T-helper 9 cell (primary cell): ENCODE measurements at regions not wholly inside any gene's neighbourhood (a gene's known extent, or its start where the extent isn't known, plus 50 kb on each side); places are given as distances from the start of the nearest gene placed in this dataset.
"Not testable (repeated sequence)": the region's sequence is repeated elsewhere in the genome, so short reads cannot be mapped to it uniquely, and the experiment has no call there.

Source experiments
- DNase-seq: peaks from one replicate; pipeline ENCODE4 v3.0.0-alpha.2; 2020

DNA sequence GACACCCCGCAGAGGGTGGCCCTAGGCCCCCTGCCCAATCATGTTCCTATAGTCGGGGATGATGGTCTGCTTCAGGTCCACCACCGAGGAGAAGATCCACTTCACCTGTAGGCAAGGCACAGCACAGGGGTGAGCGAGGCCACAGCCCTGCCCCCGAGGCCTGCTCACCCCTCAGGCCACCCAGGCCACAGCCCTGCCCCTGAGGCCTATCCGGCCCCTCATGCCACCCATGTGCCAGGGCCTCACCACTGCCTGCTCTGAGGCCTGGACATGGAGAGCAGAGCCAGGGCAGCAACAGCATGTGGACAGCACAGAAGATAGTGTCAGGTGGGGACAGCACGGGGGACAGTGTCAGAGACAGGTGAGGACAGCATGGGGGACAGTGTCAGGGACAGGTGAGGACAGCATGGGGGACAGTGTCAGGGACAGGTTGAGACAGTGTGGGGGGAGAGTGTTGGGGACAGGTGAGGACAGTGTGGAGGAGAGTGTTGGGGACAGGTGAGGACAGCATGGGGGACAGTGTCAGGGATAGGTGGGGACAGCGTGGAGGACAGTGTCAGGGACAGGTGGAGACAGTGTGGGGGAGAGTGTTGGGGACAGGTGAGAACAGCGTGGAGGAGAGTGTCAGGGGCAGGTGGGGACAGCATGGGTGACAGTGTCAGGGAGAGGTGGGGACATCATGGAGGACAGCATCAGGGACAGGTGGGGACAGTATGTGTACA is 239.7 kb downstream of the TMEM121 start:
- no peak for DNase-seq

DNA sequence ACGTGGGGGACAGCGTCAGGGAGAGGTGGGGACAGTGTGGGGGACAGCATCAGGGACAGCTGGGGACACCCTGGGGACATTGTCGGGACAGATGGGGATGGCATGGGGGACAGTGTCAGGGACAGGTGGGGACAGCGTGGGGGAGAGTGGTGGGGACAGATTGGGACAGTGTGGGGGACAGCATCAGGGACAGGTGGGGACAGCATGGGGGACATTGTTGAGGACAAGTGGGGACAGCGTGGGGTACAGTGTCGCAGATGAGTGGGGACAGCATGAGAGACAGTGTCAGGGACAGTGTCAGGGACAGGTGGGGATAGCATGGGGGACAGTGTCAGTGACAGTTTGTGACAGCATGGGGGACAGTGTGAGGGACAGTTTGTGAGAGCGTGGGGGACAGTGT is 240.9 kb downstream of the TMEM121 start:
- DNase-seq: no peak

DNA sequence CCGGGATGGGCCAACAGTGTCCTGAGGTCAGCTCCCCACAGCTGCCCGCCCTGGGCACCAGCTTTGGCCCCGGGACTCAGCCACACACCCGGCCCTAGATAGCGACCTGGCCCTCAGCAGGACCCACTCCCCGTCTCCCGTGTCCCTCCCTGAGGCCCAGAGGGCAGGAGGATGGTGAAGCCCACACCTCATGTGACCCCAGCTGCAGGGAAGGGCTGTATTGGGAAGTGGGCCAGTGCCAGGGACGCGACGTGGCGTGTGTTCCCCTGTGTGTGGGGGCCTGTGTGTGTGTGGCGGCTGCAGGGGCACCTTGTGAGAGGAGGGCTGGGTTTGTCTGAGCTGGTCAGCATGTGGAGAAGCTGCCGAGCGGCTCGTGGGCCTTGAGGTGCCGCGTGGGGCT is 241.7 kb downstream of the TMEM121 start:
- DNase-seq: not testable (repeated sequence)

DNA sequence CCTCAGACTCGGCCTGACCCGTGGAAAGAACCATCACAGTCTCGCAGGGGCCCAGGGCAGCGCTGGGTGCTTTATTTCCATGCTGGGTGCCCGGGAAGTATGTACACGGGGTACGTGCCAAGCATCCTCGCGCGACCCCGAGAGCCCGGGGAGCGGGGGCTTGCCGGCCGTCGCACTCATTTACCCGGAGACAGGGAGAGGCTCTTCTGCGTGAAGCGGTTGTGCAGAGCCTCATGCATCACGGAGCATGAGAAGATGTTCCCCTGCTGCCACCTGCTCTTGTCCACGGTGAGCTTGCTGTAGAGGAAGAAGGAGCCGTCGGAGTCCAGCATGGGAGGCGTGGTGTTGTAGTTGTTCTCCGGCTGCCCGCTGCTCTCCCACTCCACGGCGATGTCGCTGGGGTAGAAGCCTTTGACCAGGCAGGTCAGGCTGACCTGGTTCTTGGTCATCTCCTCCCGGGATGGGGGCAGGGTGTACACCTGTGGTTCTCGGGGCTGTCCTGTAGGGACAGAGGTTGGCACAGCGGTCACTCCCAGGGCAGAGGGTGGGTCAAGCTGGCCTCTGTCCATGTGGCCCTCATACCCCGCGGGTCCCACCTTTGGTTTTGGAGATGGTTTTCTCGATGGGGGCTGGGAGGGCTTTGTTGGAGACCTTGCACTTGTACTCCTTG is 242.8 kb downstream of the TMEM121 start:
- DNase-seq: not testable (repeated sequence)

DNA sequence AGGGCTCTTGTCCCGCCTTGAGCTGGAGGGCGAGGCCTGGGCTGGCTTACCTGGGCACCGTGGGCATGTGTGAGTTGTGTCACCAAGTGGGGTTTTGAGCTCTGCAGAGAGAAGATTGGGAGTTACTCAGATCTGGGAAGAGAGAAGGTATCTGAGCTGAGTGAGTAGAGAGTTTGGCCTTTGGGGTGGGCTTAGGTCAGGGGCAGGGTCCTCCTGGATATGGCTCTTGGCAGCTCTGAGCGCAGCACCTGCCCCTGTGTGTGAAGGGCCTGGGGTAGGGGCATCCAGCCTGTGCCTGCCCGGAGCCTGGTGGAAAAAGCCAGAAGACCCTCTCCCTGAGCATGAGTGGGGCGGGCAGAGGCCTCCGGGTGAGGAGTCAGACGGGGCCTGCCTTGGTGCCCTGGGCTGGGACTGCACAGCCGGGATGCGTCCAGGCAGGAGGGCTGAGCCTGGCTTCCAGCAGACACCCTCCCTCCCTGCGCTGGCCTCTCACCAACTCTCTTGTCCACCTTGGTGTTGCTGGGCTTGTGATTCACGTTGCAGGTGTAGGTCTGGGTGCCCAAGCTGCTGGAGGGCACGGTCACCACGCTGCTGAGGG is 244.3 kb downstream of the TMEM121 start:
- DNase-seq: not testable (repeated sequence)

DNA sequence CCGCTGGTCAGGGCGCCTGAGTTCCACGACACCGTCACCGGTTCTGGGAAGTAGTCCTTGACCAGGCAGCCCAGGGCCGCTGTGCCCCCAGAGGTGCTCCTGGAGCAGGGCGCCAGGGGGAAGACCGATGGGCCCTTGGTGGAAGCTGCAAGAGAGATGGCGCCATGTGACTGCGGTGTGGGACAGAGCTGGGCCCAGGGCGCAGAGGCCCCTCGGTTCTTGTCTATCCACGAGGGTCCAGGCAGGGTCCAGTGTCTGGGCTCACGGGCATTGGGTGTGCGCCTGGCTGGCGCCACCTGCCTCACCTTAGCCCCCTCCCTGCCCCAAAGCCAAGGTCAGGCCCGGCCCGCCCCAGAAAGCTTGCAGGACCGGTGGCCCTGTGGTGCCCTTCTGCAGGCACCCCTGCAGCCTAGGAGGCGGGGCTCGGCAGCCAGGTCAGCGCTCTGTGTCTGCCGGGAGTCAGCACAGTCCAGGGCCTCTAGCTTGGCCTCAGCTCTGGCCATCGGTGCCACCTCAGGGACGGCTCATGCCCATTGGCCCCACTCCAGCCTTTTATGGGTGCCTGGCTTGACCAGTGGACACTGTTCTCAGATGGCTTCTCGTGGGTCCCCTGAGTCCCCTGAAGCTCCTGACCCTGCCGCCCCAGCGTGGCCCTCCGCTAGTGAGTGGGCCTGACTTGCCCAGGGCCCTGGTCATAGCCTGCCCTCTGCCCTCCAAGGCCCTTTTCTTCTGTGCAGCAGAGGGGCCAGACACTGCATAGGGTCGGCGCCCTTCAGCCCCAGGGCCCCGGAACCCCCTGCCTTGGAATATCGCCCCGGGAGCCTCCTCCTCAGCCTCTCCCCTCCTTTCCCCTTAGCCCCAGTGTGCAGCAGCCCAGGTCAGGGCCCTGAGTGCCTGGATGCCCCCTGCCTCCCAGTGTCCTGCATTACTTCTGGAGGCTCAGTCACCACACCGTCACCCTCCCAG is 245.2 kb downstream of the TMEM121 start:
- DNase-seq: not testable (repeated sequence)

DNA sequence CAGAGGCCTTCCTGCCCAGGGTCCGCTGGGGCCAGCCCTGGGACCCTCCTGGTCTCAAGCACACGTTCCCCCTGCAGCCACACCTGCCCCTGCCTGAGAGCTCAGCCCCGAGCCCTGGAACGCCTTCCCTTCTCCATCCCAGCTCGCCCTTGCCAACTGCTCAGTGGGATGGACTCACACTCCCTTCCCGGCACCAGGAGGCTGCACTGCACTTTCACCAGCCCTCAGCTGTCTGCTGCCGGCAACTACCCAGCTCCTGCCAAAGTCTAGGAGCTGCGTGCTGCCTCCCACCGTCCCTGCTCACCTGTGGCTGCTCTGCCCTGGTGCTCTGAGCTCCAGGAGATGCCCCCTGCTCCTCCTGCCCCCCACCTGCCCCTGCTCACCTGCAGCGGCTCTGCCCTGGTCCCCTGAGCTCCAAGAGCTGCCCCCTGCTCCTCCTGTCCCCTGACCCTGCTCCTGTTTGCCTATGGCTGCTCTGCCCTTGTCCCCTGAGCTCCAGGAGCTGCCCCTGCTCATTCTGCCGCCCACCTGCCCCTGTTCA is 246.4 kb downstream of the TMEM121 start:
- DNase-seq: not testable (repeated sequence)

DNA sequence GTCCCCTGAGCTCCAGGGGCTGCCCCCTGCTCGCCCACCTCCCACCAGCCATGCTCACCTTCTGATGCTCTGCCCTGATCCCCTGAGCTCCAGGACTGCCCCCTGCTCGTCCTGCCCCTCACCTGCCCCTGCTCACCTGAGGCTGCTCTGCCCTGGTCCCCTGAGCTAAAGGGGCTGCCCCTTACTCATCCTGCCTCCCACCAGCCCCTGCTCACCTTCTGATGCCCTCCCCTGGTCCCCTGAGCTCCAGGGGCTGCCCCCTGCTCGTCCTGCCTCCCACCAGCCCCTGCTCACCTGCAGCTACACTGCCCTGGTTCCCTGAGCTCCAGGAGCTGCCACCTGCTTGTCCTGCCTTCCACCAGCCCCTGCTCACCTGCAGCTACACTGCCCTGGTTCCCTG is 247.2 kb downstream of the TMEM121 start:
- DNase-seq: no peak

DNA sequence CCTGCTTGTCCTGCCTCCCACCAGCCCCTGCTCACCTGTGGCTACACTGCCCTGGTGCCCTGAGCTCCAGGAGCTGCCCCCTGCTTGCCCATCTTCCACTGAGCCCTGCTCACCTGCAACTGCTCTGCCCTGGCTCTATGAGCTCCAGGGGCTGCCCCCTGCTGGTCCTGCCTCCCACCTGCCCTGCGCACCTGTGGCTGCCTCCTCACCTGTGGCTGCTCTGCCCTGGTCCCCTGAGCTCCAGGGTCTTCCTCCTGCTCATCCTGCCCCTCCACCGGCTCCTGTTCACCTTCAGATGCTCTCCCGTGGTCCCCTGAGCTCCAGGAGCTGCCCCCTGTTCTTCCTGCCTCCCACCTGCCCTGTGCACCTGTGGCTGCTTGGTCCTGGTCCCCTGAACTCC is 247.6 kb downstream of the TMEM121 start:
- DNase-seq: no peak

DNA sequence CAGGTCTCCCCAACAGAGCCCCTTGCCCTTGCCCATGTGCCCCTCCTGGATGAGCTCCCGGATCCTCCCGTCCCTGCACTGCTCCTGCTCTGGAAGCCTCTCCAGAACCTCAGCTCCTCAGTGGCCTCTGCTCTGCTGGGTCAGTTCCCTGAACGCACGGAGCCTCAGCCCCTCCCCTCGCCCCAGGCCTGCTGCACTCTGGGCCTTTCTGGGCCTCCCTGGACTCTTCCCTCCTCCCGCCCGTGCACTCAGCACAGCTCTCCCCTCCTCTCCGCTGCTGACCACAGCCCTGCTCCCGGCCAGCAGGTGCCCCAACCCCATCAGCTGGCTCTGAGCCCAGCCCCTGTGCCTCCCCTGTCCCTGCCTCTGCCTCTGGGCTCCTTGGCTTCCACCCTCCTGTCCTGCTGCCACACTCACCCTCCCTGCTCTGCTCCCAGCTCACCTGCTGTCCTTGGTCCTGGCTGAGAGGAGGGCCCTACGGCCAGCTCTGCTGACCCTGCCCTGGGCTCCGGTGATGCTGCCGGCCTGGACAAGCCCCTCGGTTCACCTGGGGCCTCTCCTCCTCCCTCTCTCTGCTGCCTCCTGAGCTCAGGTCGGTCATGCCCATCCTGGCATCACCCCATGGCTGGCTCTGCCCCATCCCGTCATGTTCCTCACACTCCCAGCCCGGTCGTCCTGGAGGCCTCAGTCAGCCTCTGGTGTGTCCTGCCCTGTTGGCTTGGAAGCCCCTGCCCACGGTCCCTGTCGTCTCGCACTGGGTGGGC is 248.4 kb downstream of the TMEM121 start:
- DNase-seq: not testable (repeated sequence)

DNA sequence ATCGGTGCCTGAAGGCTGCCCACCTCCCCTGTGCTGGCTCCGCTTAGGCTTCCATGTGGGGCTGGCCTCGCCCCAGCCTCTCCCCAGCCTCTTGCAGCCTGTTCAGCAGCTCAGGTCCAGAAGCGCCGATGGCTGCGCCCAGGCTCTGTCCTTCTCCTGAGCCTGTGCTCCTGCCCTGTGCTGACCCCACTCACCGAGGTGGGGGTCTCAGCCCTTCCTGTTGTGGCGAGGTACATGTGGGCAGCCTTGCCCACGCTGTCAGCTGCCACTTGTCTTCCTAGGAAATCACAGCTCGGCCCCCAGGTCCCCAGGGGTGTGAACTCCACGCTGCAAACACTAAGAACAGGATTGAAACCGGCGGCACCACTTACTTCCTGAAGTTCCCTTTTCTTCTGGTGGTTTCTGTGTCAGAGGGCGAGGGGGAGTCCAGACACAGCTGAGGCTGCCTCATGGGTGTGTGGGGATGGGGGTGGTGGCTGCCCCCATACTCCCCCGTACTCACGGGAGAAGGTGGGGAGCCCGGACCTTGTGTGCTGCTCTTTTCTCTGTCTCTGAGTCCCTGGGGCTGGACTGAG is 249.1 kb downstream of the TMEM121 start:
- DNase-seq: not testable (repeated sequence)

DNA sequence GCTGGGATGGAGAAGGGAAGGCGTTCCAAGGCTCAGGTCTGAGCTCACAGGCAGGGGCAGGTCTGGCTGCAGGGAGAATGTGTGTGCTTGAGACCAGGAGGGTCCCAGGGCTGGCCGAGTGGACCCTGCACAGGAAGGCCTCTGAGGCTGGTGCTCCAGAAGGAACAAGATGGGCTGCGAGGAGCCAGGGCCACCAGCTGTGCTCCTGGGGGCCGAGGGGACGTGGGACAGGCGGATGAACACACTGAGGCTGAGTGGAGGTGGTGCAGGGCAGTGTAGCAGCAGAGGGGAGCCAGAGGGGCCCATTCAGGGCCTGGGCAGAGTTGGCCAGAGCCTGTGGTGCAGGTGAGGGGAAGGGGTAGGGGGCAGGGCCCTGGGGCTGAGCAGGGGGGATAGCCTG is 249.7 kb downstream of the TMEM121 start:
- DNase-seq: not testable (repeated sequence)

DNA sequence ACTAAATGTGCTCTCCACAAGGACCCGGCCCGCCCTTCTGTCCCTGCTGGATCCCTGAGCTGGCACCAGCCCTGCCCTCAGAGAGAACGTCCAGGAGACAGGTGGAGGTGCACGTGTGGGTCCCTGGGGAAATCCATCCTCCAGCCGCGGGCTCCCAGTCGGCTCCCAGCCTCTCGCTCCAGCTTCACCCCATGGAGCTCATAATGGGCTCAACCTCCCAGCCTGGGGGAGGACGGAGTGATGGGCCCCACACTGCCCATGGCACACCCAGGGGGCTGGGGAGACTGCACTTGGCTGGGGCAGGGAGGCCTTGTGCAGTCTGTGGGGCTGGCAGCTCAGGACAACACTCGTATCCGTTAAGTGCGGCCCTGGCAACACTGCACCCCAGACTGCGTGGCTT is 250.5 kb downstream of the TMEM121 start:
- no peak for DNase-seq

DNA sequence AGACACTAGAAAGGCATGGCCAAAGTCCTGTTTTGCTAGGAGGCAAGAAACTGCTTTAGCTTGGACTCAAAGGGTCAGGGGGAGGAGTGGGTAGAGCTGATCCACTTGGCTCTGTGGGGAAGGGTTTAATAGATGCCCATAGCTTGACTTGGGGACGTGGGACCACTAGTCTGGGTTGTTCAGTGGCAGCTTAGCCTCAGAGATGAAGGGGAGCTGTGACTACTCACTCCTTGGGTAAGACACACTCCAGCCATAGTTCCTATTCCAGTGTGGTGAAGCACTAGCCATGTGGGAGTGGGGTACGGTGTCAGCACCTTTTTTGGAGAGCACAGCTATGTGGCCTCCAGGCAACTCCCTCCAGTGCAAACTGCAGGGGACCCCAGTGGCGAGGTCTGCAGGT is 257.3 kb downstream of the TMEM121 start:
- DNase-seq: no peak

DNA sequence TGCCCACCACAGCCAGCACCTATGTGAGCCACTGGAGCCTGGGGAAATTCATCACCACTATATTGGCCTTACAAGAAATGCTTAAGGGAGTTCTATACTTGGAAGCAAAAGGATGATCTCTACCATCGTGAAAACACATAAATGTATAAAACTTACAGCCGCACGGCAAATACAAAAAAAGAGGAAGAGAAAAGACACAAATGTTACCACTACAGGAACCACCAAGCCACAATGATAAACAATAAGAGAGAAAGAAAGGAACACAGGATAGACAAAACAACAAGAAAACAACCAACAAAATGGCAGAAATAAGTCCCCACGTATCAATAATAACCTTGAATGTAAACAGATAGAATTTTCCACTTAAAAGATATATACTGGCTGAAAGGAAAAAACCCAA is 267.5 kb downstream of the TMEM121 start:
- DNase-seq: no peak

DNA sequence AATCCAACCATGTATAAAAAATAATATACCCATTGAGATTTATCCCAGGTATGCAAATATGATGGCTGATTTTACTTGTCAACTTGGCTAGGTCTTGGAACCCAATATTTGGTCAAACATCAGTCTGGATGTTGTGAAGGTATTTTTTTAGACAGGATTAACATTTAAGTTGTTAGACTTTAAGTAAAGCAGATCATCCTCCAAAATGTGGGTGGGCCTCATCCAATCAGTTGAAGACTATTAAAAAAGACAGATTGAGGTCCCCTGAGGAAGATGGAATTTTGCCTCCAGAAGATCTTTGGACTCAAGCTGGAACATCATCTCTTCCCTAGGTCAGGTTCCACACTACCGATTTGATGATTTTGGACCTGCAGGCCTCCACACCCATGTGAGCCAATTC is 271.2 kb downstream of the TMEM121 start:
- DNase-seq: no peak

DNA sequence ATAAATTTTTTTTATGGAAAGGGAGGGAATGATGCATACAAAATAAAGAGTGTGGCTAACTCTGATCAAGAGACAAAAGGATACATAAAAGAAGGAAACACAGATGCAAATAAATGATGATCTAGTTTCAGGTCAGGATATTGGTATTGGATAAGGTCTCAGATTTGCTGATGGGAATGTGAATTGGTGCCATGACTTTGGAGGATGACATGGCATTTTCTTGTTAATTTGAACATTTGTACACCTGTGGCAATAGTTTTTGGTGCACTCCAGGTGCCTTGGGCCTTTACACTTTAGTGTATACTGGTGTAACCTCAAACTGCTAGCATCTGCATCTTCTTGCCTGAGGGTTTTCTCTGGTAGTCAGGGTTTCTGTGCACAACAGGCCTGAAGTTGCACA is 279.3 kb downstream of the TMEM121 start:
- no peak for DNase-seq

DNA sequence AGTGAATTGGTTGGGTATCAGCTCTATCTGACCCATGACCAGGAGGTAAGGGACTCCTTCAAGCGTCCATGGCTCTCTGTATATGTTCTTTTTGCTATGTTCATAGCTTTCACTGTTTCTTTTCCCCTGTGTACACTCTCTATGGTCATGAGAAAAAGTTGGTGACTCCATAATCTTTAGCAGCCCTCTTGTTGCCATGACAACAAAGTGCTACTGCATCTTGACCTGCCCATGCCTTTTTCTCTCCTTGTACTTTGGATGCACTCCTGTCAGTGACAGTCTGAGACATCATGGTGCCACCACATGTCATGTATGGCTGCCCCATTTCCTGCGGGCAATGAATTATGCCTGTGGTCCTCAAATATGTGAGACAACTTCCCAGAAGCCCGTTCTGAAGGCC is 280.2 kb downstream of the TMEM121 start:
- no peak for DNase-seq

DNA sequence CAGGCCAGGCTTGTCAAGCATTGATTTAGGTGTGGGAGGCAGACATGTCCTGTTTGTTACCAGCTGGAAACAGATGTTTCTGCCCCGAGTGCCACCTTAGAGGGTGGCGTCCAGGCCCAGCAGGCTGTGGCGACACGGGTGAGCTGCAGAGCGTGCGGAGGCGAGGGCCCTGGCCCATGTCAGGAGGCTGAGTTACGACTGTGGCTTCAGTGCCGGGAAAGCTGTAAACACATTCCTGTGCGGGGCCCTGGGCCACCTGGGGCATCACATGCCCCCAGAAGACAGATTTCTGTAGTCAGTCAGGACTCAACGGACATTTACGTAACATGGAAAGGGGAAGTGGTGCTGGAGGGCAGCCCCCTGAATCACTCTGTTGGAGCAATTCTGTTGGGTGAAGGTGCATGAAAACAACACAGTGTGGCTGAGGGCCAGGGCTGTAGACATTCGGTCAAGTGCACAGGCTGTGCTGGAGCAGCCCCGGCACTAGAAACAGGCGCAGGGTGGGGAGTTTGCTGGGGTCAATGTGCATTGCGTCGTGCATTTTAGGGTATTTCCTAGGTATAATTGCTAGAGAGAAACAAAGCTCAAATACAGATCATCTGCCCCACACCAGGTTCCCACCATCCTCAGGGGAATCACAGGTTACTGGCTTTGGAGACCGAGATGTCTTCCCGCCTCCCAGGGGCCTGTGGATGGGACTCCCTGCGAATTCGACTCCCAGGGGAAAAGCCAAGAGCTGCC is 291.8 kb downstream of the TMEM121 start:
- no peak for DNase-seq

DNA sequence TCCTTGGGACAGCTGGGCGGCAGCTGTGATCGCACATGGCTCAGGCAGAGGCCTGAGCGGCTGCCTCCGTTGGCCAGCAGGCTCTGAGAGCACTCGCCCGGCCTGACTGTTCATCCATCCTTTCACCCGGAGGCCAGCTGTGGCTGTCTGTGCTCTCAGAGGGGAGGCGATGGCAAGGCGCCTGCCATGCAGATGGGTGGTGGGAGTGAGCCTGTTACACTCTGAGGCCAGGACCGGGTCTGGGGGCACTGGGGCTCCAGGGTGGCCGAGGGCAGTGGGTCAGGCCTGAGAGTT is 292.3 kb downstream of the TMEM121 start:
- DNase-seq: no peak

DNA sequence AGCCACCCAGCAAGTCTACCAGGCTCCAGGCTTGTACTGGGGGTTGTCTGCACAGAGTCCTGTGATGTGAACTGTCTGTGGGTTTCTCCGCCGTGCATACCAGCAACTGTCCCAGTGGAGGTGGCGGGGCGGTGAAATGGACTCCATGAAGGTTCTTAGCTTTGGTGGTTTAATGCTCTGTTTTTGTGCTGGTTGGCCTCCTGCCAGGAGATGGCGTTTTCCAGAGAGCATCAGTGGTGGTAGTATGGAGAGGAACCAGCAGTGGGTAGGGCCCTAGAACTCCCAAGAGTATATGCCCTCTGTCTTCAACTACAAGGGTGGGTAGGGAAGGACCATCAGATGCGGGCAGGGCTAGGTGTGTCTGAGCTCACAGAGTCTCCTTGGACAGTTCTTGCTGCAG is 303.8 kb downstream of the TMEM121 start:
- DNase-seq: no peak
